Activated T-helper 1 cell treated with anti-CD3 and anti-CD28 coated beads, Interleukin-2, amount 50 U/mL, for 16 hours (primary cell): ENCODE measurements at regions not wholly inside any gene's neighbourhood (a gene's known extent, or its start where the extent isn't known, plus 50 kb on each side); places are given as distances from the start of the nearest gene placed in this dataset.

ENCODE experiments used
- DNase-seq, 2 donors: peaks; one replicate each; pipeline ENCODE4 v3.0.0-alpha.2; 2020; ENCODE audit warnings: low read depth in 1 of 2, low spot score in 1 of 2

GRCh38 chr3:28726840-28727239, 378.2 kb upstream of the AZI2 start:
- no peak for DNase-seq

- no peak for DNase-seq
Observed at GRCh38 chr3:28727307-28727706, 378.7 kb upstream of the AZI2 start.

- no peak for DNase-seq
Observed at GRCh38 chr3:28738425-28738824, 389.8 kb upstream of the AZI2 start.

- DNase-seq = no peak
Observed at GRCh38 chr3:28739647-28740046, 391.0 kb upstream of the AZI2 start.

- no peak for DNase-seq
Observed at GRCh38 chr3:28743271-28743670, 394.6 kb upstream of the AZI2 start.

- no peak for DNase-seq
Observed at GRCh38 chr3:28743831-28744230, 395.2 kb upstream of the AZI2 start.

GRCh38 chr3:28745436-28745835, 396.8 kb upstream of the AZI2 start:
- no peak for DNase-seq

- DNase-seq = no peak
Observed at GRCh38 chr3:28745916-28746617, 397.4 kb upstream of the AZI2 start.

- DNase-seq = no peak
Observed at GRCh38 chr3:28746990-28747389, 398.4 kb upstream of the AZI2 start.

GRCh38 chr3:28751864-28752263, 403.2 kb upstream of the AZI2 start:
- no peak for DNase-seq

- no peak for DNase-seq
Observed at GRCh38 chr3:28752290-28752689, 403.7 kb upstream of the AZI2 start.

GRCh38 chr3:28756056-28756455, 407.4 kb upstream of the AZI2 start:
- no peak for DNase-seq

- DNase-seq = no peak
Observed at GRCh38 chr3:28758115-28758514, 409.5 kb upstream of the AZI2 start.

- no peak for DNase-seq
Observed at GRCh38 chr3:28761375-28761774, 412.8 kb upstream of the AZI2 start.

- DNase-seq = no peak
Observed at GRCh38 chr3:28765194-28765593, 416.6 kb upstream of the AZI2 start.

GRCh38 chr3:28768439-28768838, 419.8 kb upstream of the AZI2 start:
- no peak for DNase-seq

GRCh38 chr3:28777806-28778475, 429.3 kb upstream of the AZI2 start:
- DNase-seq = no peak

GRCh38 chr3:28780480-28780879, 431.9 kb upstream of the AZI2 start:
- DNase-seq = no peak

- no peak for DNase-seq
Observed at GRCh38 chr3:28781053-28781452, 432.4 kb upstream of the AZI2 start.

- no peak for DNase-seq
Observed at GRCh38 chr3:28786446-28786845, 437.8 kb upstream of the AZI2 start.

GRCh38 chr3:28788571-28788970, 439.9 kb upstream of the AZI2 start:
- no peak for DNase-seq

GRCh38 chr3:28791713-28792255, 443.2 kb upstream of the AZI2 start:
- DNase-seq = no peak

GRCh38 chr3:28792604-28793003, 444.0 kb upstream of the AZI2 start:
- no peak for DNase-seq
